CD14-positive monocyte (primary cell): ENCODE measurements at regions not wholly inside any gene's neighbourhood (a gene's known extent, or its start where the extent isn't known, plus 50 kb on each side); places are given as distances from the start of the nearest gene placed in this dataset.

ENCODE experiments used
- DNase-seq, 3 donors: peaks; one replicate each; pipeline ENCODE4 v3.0.0-alpha.2; 2011 to 2022
- H2AFZ ChIP-seq: 2 replicates; pipeline ENCODE4 v1.6.0; 2012; ENCODE audit warnings: mild to moderate bottlenecking, low read depth, low read length, inconsistent platforms; ENCODE audit not compliant: insufficient read depth, poor library complexity, severe bottlenecking
- H3K27ac ChIP-seq, 2 donors: 1 replicate in 1 of 2; 2 replicates in 1 of 2; pipeline ENCODE4 v1.5.1; 2012 to 2013; ENCODE audit warnings: low read length in 2 of 2, control low read depth in 1 of 2, inconsistent platforms in 1 of 2, low read depth in 1 of 2, mild to moderate bottlenecking in 1 of 2
- H3K27me3 ChIP-seq, 2 donors: one replicate each; pipeline versions ENCODE4 v1.6.0 to v1.6.1; 2011 to 2013; ENCODE audit warnings: low read length in 2 of 2; ENCODE audit not compliant: control insufficient read depth in 2 of 2, insufficient read depth in 2 of 2
- H3K36me3 ChIP-seq, 2 donors: replicated peaks in 1 of 2; 1 replicate in 1 of 2; 2 replicates in 1 of 2; pipeline versions ENCODE4 v1.5.1 to v1.6.1; 2012 to 2013; ENCODE audit warnings: low read length in 2 of 2, control low read depth in 1 of 2, inconsistent platforms in 1 of 2, mild to moderate bottlenecking in 1 of 2; ENCODE audit not compliant: insufficient read depth in 2 of 2, control insufficient read depth in 1 of 2
- H3K4me1 ChIP-seq, 2 donors: 1 replicate in 1 of 2; 2 replicates in 1 of 2; pipeline versions ENCODE4 v1.5.1 to v1.6.1; 2012 to 2013; ENCODE audit warnings: low read length in 2 of 2, control low read depth in 1 of 2, inconsistent platforms in 1 of 2, mild to moderate bottlenecking in 1 of 2, moderate library complexity in 1 of 2; ENCODE audit not compliant: insufficient read depth in 2 of 2, control insufficient read depth in 1 of 2
- H3K4me2 ChIP-seq: replicated peaks from 2 replicates; pipeline ENCODE3; 2012; ENCODE audit warnings: low read length, moderate library complexity, mild to moderate bottlenecking; ENCODE audit not compliant: poor library complexity, severe bottlenecking; ENCODE audit errors: extremely low read depth
- H3K4me3 ChIP-seq, 3 experiments: fragments of 200-600 bp in 1 of 3; sonication (generic) in 1 of 3; replicated peaks in 1 of 3; 1 replicate in 2 of 3; 2 replicates in 1 of 3; pipeline ENCODE4 v1.5.1; 2011 to 2013; ENCODE audit warnings: low read length in 3 of 3, mild to moderate bottlenecking in 3 of 3, control low read depth in 2 of 3, low read depth in 2 of 3, inconsistent platforms in 1 of 3, moderate library complexity in 1 of 3
- H3K79me2 ChIP-seq: 2 replicates; pipeline ENCODE4 v1.6.0; 2012; ENCODE audit warnings: mild to moderate bottlenecking, control low read depth, inconsistent platforms, low read length, moderate library complexity; ENCODE audit not compliant: insufficient read depth
- H3K9ac ChIP-seq: 2 replicates; pipeline ENCODE4 v1.6.0; 2017; ENCODE audit warnings: low read length, mild to moderate bottlenecking; ENCODE audit not compliant: insufficient read depth, poor library complexity, severe bottlenecking
- H3K9me3 ChIP-seq, 2 donors: replicated peaks in 1 of 2; 1 replicate in 1 of 2; 2 replicates in 1 of 2; pipeline versions ENCODE4 v1.5.1 to v1.6.1; 2012 to 2013; ENCODE audit warnings: low read length in 2 of 2, control low read depth in 1 of 2; ENCODE audit not compliant: control insufficient read depth in 1 of 2, insufficient read depth in 1 of 2
- H4K20me1 ChIP-seq: 2 replicates; pipeline ENCODE4 v1.6.0; 2012; ENCODE audit warnings: mild to moderate bottlenecking, low read length, control low read depth, moderate library complexity; ENCODE audit not compliant: insufficient read depth
- H3K27ac Mint-ChIP-seq, 7 donors: one replicate each; pipeline ENCODE4 v1.8.0; 2020; ENCODE audit warnings: mild to moderate bottlenecking in 7 of 7, mixed read lengths in 7 of 7, moderate library complexity in 6 of 7, inconsistent platforms in 2 of 7
- H3K27me3 Mint-ChIP-seq, 3 donors: one replicate each; pipeline ENCODE4 v1.8.0; 2021 to 2022; ENCODE audit warnings: low read depth in 3 of 3, mild to moderate bottlenecking in 3 of 3, mixed read lengths in 3 of 3, moderate library complexity in 3 of 3, inconsistent platforms in 1 of 3
- H3K36me3 Mint-ChIP-seq, 2 donors: one replicate each; pipeline ENCODE4 v1.8.0; 2020; ENCODE audit warnings: mixed read lengths in 2 of 2, inconsistent platforms in 1 of 2, mild to moderate bottlenecking in 1 of 2
- H3K4me1 Mint-ChIP-seq: one replicate; pipeline ENCODE4 v1.8.0; 2020; ENCODE audit warnings: mild to moderate bottlenecking, mixed read lengths
- H3K4me3 Mint-ChIP-seq, 2 donors: one replicate each; pipeline ENCODE4 v1.8.0; 2020; ENCODE audit warnings: mild to moderate bottlenecking in 2 of 2, mixed read lengths in 2 of 2, moderate library complexity in 1 of 2
- H3K9me3 Mint-ChIP-seq, 7 donors: one replicate each; pipeline ENCODE4 v1.8.0; 2020 to 2022; ENCODE audit warnings: mixed read lengths in 7 of 7, mild to moderate bottlenecking in 6 of 7, moderate library complexity in 6 of 7, inconsistent platforms in 2 of 7
- CTCF ChIP-seq: fragments of 200-600 bp; IDR thresholded peaks from one replicate; pipeline ENCODE4 v1.8.0; 2022; ENCODE audit warnings: antibody characterized with exemption, mild to moderate bottlenecking
- WGBS: methylation state at CpG from one replicate; pipeline ENCODE4 v1.1.5; 2013; ENCODE audit warnings: missing lambda C conversion rate; ENCODE audit not compliant: insufficient coverage; 5-methylcytosine and 5-hydroxymethylcytosine counted together
- intact Hi-C, 2 donors: fragments of 100-400 bp; cut with micrococcal nuclease; formaldehyde crosslinking; loops; one replicate each; pipeline versions ENCODE4 v1.15.0 to v1.15.1; 2023

- Mint-ChIP-seq H3K27ac (no peak overlapping the region), H3K9me3 (peaks cover 0 to 13% (median 4%) of the 10 kb centered on the region in 7 donors), H3K4me1 (no peaks in the 10 kb centered on the region), H3K27me3 (peaks cover 0 to 3% (median 0%) of the 10 kb centered on the region in 3 donors), H3K36me3 (no peaks in the 10 kb centered on the region), H3K4me3 (no peak overlapping the region)
- Histone ChIP-seq H2AFZ (no peak overlapping the region), H3K79me2 (no peaks in the 10 kb centered on the region), H3K4me2 (no peak overlapping the region), H3K27me3 (no peaks in the 10 kb centered on the region), H3K27ac (no peak overlapping the region), H3K36me3 (no peaks in the 10 kb centered on the region), H3K9me3 (no peaks in the 10 kb centered on the region), H3K9ac (no peak overlapping the region), H3K4me1 (no peaks in the 10 kb centered on the region), H3K4me3 (no peak overlapping the region), H4K20me1 (no peaks in the 10 kb centered on the region)
- DNase-seq, result no peak
- WGBS, result 96% methylated on average over 2 of the region's 2 CpGs
- no peak for TF ChIP-seq CTCF
- intact Hi-C loops, result no loop called here
Measured at GRCh38 chr2:113807721-113808120, 51.3 kb upstream of the SLC35F5 start.

- intact Hi-C loops, result no loop called here
- no peaks in the 10 kb centered on the region for H3K4me1 ChIP-seq
- DNase-seq, result no peak
- no peak overlapping the region for H3K4me3 ChIP-seq
- no peaks in the 10 kb centered on the region for H3K79me2 ChIP-seq
- no peak overlapping the region for H3K27ac ChIP-seq
- no peaks in the 10 kb centered on the region for H3K36me3 ChIP-seq
- no peak overlapping the region for H3K9ac ChIP-seq
- peaks cover 0 to 13% (median 4%) of the 10 kb centered on the region in 7 donors for H3K9me3 Mint-ChIP-seq
- H3K4me3 Mint-ChIP-seq, result no peak overlapping the region
- no peaks in the 10 kb centered on the region for H3K27me3 ChIP-seq
- H3K4me2 ChIP-seq, result no peak overlapping the region
- H3K36me3 Mint-ChIP-seq, result no peaks in the 10 kb centered on the region
- H3K9me3 ChIP-seq, result no peaks in the 10 kb centered on the region
- WGBS, result 100% methylated on average over 4 of the region's 8 CpGs
- TF ChIP-seq CTCF, result no peak
- H2AFZ ChIP-seq, result no peak overlapping the region
- H3K4me1 Mint-ChIP-seq, result no peaks in the 10 kb centered on the region
- no peaks in the 10 kb centered on the region for H4K20me1 ChIP-seq
- no peak overlapping the region for H3K27ac Mint-ChIP-seq
- H3K27me3 Mint-ChIP-seq, result peaks cover 0 to 3% (median 0%) of the 10 kb centered on the region in 3 donors
Measured at GRCh38 chr2:113806217-113806913, 49.9 kb upstream of the SLC35F5 start.
